K562 (cell line): ENCODE measurements at regions not wholly inside any gene's neighbourhood (a gene's known extent, or its start where the extent isn't known, plus 50 kb on each side); places are given as distances from the start of the nearest gene placed in this dataset.

Source experiments
- ATF1 ChIP-seq, 2 experiments: fragments of 450-650 bp in 1 of 2; IDR thresholded peaks; 2 replicates each; pipeline ENCODE4 v1.6.1; 2016; ENCODE audit warnings: missing compliant biosample characterization in 1 of 2, missing genetic modification characterization in 1 of 2
- HBP1 ChIP-seq: fragments of 450-650 bp; formaldehyde crosslinking; IDR thresholded peaks from 2 replicates; pipeline ENCODE4 v1.4.0; 2022; ENCODE audit warnings: missing genetic modification characterization
- HSF4 ChIP-seq: fragments of 250-450 bp; sonication (Bioruptor Pico); IDR thresholded peaks from 2 replicates; pipeline ENCODE4 v2.1.2; 2022; ENCODE audit warnings: mild to moderate bottlenecking, moderate library complexity, borderline replicate concordance
- MEF2A ChIP-seq: IDR thresholded peaks from 2 replicates; pipeline ENCODE4 v1.6.1; 2011; ENCODE audit warnings: low read depth, mild to moderate bottlenecking, low read length, moderate library complexity; ENCODE audit not compliant: control insufficient read depth
- MGA ChIP-seq: fragments of 450-650 bp; IDR thresholded peaks from 2 replicates; pipeline ENCODE4 v1.6.1; 2016; ENCODE audit warnings: mild to moderate bottlenecking, moderate library complexity
- NCOA1 ChIP-seq: fragments of 450-650 bp; IDR thresholded peaks from 2 replicates; pipeline ENCODE4 v1.6.1; 2016; ENCODE audit warnings: low read depth
- NFATC3 ChIP-seq: fragments of 450-650 bp; IDR thresholded peaks from 2 replicates; pipeline ENCODE4 v1.6.1; 2017; ENCODE audit warnings: mild to moderate bottlenecking
- RFX5 ChIP-seq: IDR thresholded peaks from 2 replicates; pipeline ENCODE4 v1.6.1; 2011; ENCODE audit warnings: low read depth, mild to moderate bottlenecking, improper control_type of control experiment, low read length
- STAT5A ChIP-seq: IDR thresholded peaks from 2 replicates; pipeline ENCODE4 v1.6.1; 2012; ENCODE audit warnings: low read length, inconsistent platforms, borderline replicate concordance
- VEZF1 ChIP-seq: fragments of 200-800 bp; sonication (Bioruptor generic); IDR thresholded peaks from 2 replicates; pipeline ENCODE4 v1.6.1; 2017; ENCODE audit warnings: missing genetic modification characterization, missing compliant biosample characterization
- ZKSCAN8 ChIP-seq: fragments of 200-800 bp; sonication (Bioruptor generic); IDR thresholded peaks from 2 replicates; pipeline ENCODE4 v1.6.1; 2016; ENCODE audit warnings: missing genetic modification characterization, missing compliant biosample characterization
- ZNF24 ChIP-seq: fragments of 450-650 bp; IDR thresholded peaks from 2 replicates; pipeline ENCODE4 v1.6.1; 2016
- ZNF3 ChIP-seq: fragments of 250-450 bp; sonication (Bioruptor Pico); IDR thresholded peaks from 2 replicates; pipeline ENCODE4 v1.5.0; 2021; ENCODE audit warnings: mild to moderate bottlenecking, moderate library complexity
- ZNF764 ChIP-seq: fragments of 250-450 bp; sonication (Bioruptor Pico); IDR thresholded peaks from 2 replicates; pipeline ENCODE4 v1.4.0; 2020; ENCODE audit warnings: low read depth, mild to moderate bottlenecking, moderate library complexity

- TF ChIP-seq MGA = no peak
- TF ChIP-seq VEZF1 (CRISPR knock-in tag) = peak; percentile 83
- no peak for TF ChIP-seq MEF2A
- TF ChIP-seq ZNF3 (CRISPR knock-in tag) = no peak
- no peak for TF ChIP-seq HSF4
- 0 out of 2 replicates have a peak, but pooled peaks have one; percentile 14 for TF ChIP-seq ZNF24
- no peak for TF ChIP-seq HBP1 (CRISPR knock-in tag)
- TF ChIP-seq ZKSCAN8 = no peak
- TF ChIP-seq ZNF764 (CRISPR knock-in tag) = no peak
- no peak for TF ChIP-seq RFX5
- peak; percentile 58; the same call in 1 of the 2 replicates for TF ChIP-seq STAT5A
- no peak for TF ChIP-seq NFATC3
- TF ChIP-seq NCOA1 = 0 out of 2 replicates have a peak, but pooled peaks have one; percentile 63
- TF ChIP-seq ATF1 (CRISPR knock-in tag; IDR thresholded peaks at IDR 0.05) = no peak
- peak; percentile 27; the same call in 1 of the 2 replicates for TF ChIP-seq ATF1 (tag; IDR thresholded peaks at IDR 0.05)
These were observed 90.8 kb upstream of the KDM7A start (continued) for GRCh38 chr7:140267381-140268226.
